Femur (tissue), 1 donor: ENCODE measurements at regions not wholly inside any gene's neighbourhood (a gene's known extent, or its start where the extent isn't known, plus 50 kb on each side); places are given as distances from the start of the nearest gene placed in this dataset.
"Not testable (repeated sequence)": the region's sequence is repeated elsewhere in the genome, so short reads cannot be mapped to it uniquely, and the experiment has no call there.

Experiments
- DNase-seq: peaks from one replicate; pipeline ENCODE4 v3.0.0-alpha.2; 2017

- no peak for DNase-seq
Measured at GRCh38 chr6:155883741-155884140, 428.1 kb upstream of the NOX3 start.

- no peak for DNase-seq
Measured at GRCh38 chr6:155883334-155883731, 427.7 kb upstream of the NOX3 start.

GRCh38 chr6:155882527-155883333 is 427.1 kb upstream of the NOX3 start:
- no peak for DNase-seq

- no peak for DNase-seq
Measured at GRCh38 chr6:155881826-155882526, 426.3 kb upstream of the NOX3 start.

GRCh38 chr6:155880900-155881299 is 425.3 kb upstream of the NOX3 start:
- DNase-seq, result no peak

- no peak for DNase-seq
Measured at GRCh38 chr6:155872961-155873360, 417.3 kb upstream of the NOX3 start.

- no peak for DNase-seq
Measured at GRCh38 chr6:155867682-155868081, 412.0 kb upstream of the NOX3 start.

GRCh38 chr6:155866676-155867390 is 411.2 kb upstream of the NOX3 start:
- not testable (repeated sequence) for DNase-seq

GRCh38 chr6:155861821-155862220 is 406.2 kb upstream of the NOX3 start:
- no peak for DNase-seq

GRCh38 chr6:155858906-155859305 is 403.3 kb upstream of the NOX3 start:
- DNase-seq, result not testable (repeated sequence)

GRCh38 chr6:155854787-155855186 is 399.1 kb upstream of the NOX3 start:
- no peak for DNase-seq

GRCh38 chr6:155853011-155853410 is 397.4 kb upstream of the NOX3 start:
- no peak for DNase-seq

GRCh38 chr6:155850408-155850841 is 394.8 kb upstream of the NOX3 start:
- DNase-seq, result no peak

GRCh38 chr6:155847711-155848110 is 392.1 kb upstream of the NOX3 start:
- DNase-seq, result no peak

GRCh38 chr6:155837474-155837873 is 381.8 kb upstream of the NOX3 start:
- DNase-seq, result no peak

GRCh38 chr6:155832596-155832995 is 377.0 kb upstream of the NOX3 start:
- DNase-seq, result no peak

GRCh38 chr6:155830531-155830930 is 374.9 kb upstream of the NOX3 start:
- no peak for DNase-seq

GRCh38 chr6:155829646-155830045 is 374.0 kb upstream of the NOX3 start:
- DNase-seq, result no peak

- no peak for DNase-seq
Measured at GRCh38 chr6:155828989-155829388, 373.4 kb upstream of the NOX3 start.

- DNase-seq, result no peak
Measured at GRCh38 chr6:155818698-155819097, 363.1 kb upstream of the NOX3 start.

- no peak for DNase-seq
Measured at GRCh38 chr6:155813548-155813947, 357.9 kb upstream of the NOX3 start.

GRCh38 chr6:155807243-155807642 is 351.6 kb upstream of the NOX3 start:
- no peak for DNase-seq

- no peak for DNase-seq
Measured at GRCh38 chr6:155801046-155801445, 345.4 kb upstream of the NOX3 start.

- not testable (repeated sequence) for DNase-seq
Measured at GRCh38 chr6:155798876-155799275, 343.2 kb upstream of the NOX3 start.
